Psoas muscle (tissue), 7 donors: ENCODE measurements at regions not wholly inside any gene's neighbourhood (a gene's known extent, or its start where the extent isn't known, plus 50 kb on each side); places are given as distances from the start of the nearest gene placed in this dataset.

Source experiments
- ATAC-seq, 4 donors: fragments of 200-7000 bp; cut with Tn5 transposase; one replicate each; pipeline ENCODE4 v1.9.1; 2020; ENCODE audit warnings: moderate library complexity in 3 of 4, mild to moderate bottlenecking in 2 of 4
- DNase-seq, 2 donors: peaks; one replicate each; pipeline ENCODE4 v3.0.0-alpha.2; 2020
- H3K27ac ChIP-seq: fragments of 200-600 bp; one replicate; pipeline ENCODE4 v1.8.0; 2022
- H3K27me3 ChIP-seq, 3 donors: fragments of 200-600 bp in 1 of 3; one replicate each; pipeline versions ENCODE4 v1.6.1 to v1.8.0; 2013 to 2022; ENCODE audit warnings: low read length in 2 of 3, mild to moderate bottlenecking in 2 of 3, moderate library complexity in 1 of 3; ENCODE audit not compliant: insufficient read depth in 3 of 3
- H3K36me3 ChIP-seq, 2 donors: fragments of 200-600 bp in 1 of 2; one replicate each; pipeline versions ENCODE4 v1.6.1 to v1.8.0; 2013 to 2022; ENCODE audit warnings: low read depth in 1 of 2, mild to moderate bottlenecking in 1 of 2, moderate library complexity in 1 of 2; ENCODE audit not compliant: insufficient read depth in 1 of 2
- H3K4me1 ChIP-seq: fragments of 200-600 bp; one replicate; pipeline ENCODE4 v1.8.0; 2022
- H3K4me3 ChIP-seq: fragments of 200-600 bp; one replicate; pipeline ENCODE4 v1.8.0; 2022; ENCODE audit warnings: mild to moderate bottlenecking
- H3K9me3 ChIP-seq: fragments of 200-600 bp; one replicate; pipeline ENCODE4 v1.8.0; 2022
- WGBS, 3 donors: extraction: QIAGEN DNeasy Blood & Tissue Kit; methylation state at CpG; one replicate each; pipeline versions ENCODE4 v1.1.6 to v1.1.7; 2013; 5-methylcytosine and 5-hydroxymethylcytosine counted together
- intact Hi-C, 2 donors: fragments of 100-400 bp; cut with DNase I; formaldehyde crosslinking; loops; one replicate each; pipeline versions ENCODE4 v1.11.0 to v1.14.2; 2022
- TF ChIP-seq, protein P1 (sequence below): fragments of 200-600 bp; IDR thresholded peaks from one replicate; pipeline ENCODE4 v1.8.0; 2022; ENCODE audit warnings: antibody characterized with exemption
- donor health status: healthy with polysubstance abuse.
- donor health status: DM: no; HTN: no; CAD: no; lungs with moderate emphysema.
- donor health status: Bipolar disorder and iron deficiency.
- donor health status: healthy.
- donor health status: DM: yes; HTN: yes; CAD: no.
- donor health status: DM: no; HTN: no; CAD: no.
- donor health status: DM: yes; HTN: yes; CAD: no.

GRCh38 chr3:82610236-82610635 lies 848.8 kb upstream of the GBE1 start:
- Histone ChIP-seq H3K4me1 (no peaks in the 10 kb centered on the region), H3K4me3 (no peak overlapping the region), H3K27me3 (no peaks in the 10 kb centered on the region), H3K9me3 (peaks cover 9% of the 10 kb centered on the region), H3K27ac (no peak overlapping the region), H3K36me3 (no peaks in the 10 kb centered on the region)
- intact Hi-C loops, result no loop called here
- TF ChIP-seq, protein P1, sequence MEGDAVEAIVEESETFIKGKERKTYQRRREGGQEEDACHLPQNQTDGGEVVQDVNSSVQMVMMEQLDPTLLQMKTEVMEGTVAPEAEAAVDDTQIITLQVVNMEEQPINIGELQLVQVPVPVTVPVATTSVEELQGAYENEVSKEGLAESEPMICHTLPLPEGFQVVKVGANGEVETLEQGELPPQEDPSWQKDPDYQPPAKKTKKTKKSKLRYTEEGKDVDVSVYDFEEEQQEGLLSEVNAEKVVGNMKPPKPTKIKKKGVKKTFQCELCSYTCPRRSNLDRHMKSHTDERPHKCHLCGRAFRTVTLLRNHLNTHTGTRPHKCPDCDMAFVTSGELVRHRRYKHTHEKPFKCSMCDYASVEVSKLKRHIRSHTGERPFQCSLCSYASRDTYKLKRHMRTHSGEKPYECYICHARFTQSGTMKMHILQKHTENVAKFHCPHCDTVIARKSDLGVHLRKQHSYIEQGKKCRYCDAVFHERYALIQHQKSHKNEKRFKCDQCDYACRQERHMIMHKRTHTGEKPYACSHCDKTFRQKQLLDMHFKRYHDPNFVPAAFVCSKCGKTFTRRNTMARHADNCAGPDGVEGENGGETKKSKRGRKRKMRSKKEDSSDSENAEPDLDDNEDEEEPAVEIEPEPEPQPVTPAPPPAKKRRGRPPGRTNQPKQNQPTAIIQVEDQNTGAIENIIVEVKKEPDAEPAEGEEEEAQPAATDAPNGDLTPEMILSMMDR, result no peak
- 48 to 60% (median 54%) methylated on average over 1 of the region's 1 CpG for WGBS, 3 donors
- ATAC-seq, result no peak
- DNase-seq, result no peak

GRCh38 chr3:82607391-82607790 lies 845.9 kb upstream of the GBE1 start:
- intact Hi-C loops, result no loop called here
- DNase-seq (no peak), ATAC-seq (no peak)
- Histone ChIP-seq H3K27ac (no peak overlapping the region), H3K9me3 (peaks cover 4% of the 10 kb centered on the region), H3K36me3 (no peaks in the 10 kb centered on the region), H3K27me3 (no peaks in the 10 kb centered on the region), H3K4me1 (no peaks in the 10 kb centered on the region), H3K4me3 (no peak overlapping the region)
- TF ChIP-seq, protein P1, result no peak
- 73 to 83% (median 77%) methylated on average over 1 of the region's 1 CpG for WGBS, 3 donors

GRCh38 chr3:82596805-82597204 lies 835.4 kb upstream of the GBE1 start:
- no peaks in the 10 kb centered on the region for H3K36me3 ChIP-seq
- 76 to 84% (median 78%) methylated on average over 1 of the region's 1 CpG for WGBS, 3 donors
- DNase-seq (no peak), ATAC-seq (no peak)
- intact Hi-C loops, result no loop called here
- no peaks in the 10 kb centered on the region for H3K4me1 ChIP-seq
- no peak overlapping the region for H3K4me3 ChIP-seq
- no peaks in the 10 kb centered on the region for H3K27me3 ChIP-seq
- TF ChIP-seq, protein P1, result no peak
- no peak overlapping the region for H3K27ac ChIP-seq
- no peaks in the 10 kb centered on the region for H3K9me3 ChIP-seq

- intact Hi-C loops, result no loop called here
- Histone ChIP-seq H3K9me3 (no peaks in the 10 kb centered on the region), H3K4me1 (no peaks in the 10 kb centered on the region), H3K27ac (no peak overlapping the region), H3K4me3 (no peak overlapping the region), H3K36me3 (no peaks in the 10 kb centered on the region), H3K27me3 (no peaks in the 10 kb centered on the region)
- ATAC-seq, result no peak
- no peak for DNase-seq
- 88 to 97% (median 93%) methylated on average over 2 of the region's 2 CpGs for WGBS, 3 donors
- TF ChIP-seq, protein P1, result no peak
Observed at GRCh38 chr3:82595530-82595929, 834.1 kb upstream of the GBE1 start.

- intact Hi-C loops, result no loop called here
- DNase-seq, result no peak
- ATAC-seq, result no peak
- TF ChIP-seq, protein P1, result no peak
- no peaks in the 10 kb centered on the region for H3K9me3 ChIP-seq
- H3K27me3 ChIP-seq, result no peaks in the 10 kb centered on the region
- no peak overlapping the region for H3K4me3 ChIP-seq
- no peaks in the 10 kb centered on the region for H3K4me1 ChIP-seq
- H3K27ac ChIP-seq, result no peak overlapping the region
- H3K36me3 ChIP-seq, result no peaks in the 10 kb centered on the region
Observed at GRCh38 chr3:82587174-82587573, 825.7 kb upstream of the GBE1 start.
